Spinal cord (tissue), 9 donors: ENCODE measurements at regions not wholly inside any gene's neighbourhood (a gene's known extent, or its start where the extent isn't known, plus 50 kb on each side); places are given as distances from the start of the nearest gene placed in this dataset.
"Not testable (repeated sequence)": the region's sequence is repeated elsewhere in the genome, so short reads cannot be mapped to it uniquely, and the experiment has no call there.

Experiments used
- DNase-seq, 6 donors: peaks; one replicate each; pipeline versions ENCODE4 v3.0.0 to v3.0.0-alpha.2; 2013 to 2015; ENCODE audit warnings: low spot score in 6 of 6, low read depth in 4 of 6
- H3K27ac ChIP-seq: one replicate; pipeline ENCODE4 v1.5.1; 2013; ENCODE audit warnings: low read depth, low read length, control low read depth
- H3K27me3 ChIP-seq: one replicate; pipeline ENCODE4 v1.6.1; 2013; ENCODE audit warnings: low read length; ENCODE audit not compliant: control insufficient read depth, insufficient read depth
- H3K36me3 ChIP-seq: one replicate; pipeline ENCODE4 v1.6.1; 2013; ENCODE audit warnings: low read length; ENCODE audit not compliant: control insufficient read depth, insufficient read depth
- H3K4me1 ChIP-seq: one replicate; pipeline ENCODE4 v1.6.1; 2013; ENCODE audit warnings: low read length; ENCODE audit not compliant: control insufficient read depth, insufficient read depth
- H3K4me3 ChIP-seq: one replicate; pipeline ENCODE4 v1.5.1; 2013; ENCODE audit warnings: low read depth, low read length, control low read depth
- H3K9me3 ChIP-seq: one replicate; pipeline ENCODE4 v1.6.1; 2013; ENCODE audit warnings: low read length; ENCODE audit not compliant: control insufficient read depth, insufficient read depth
- WGBS: methylation state at CpG from one replicate; pipeline ENCODE4 v1.1.5; 2013; ENCODE audit warnings: missing lambda C conversion rate; ENCODE audit not compliant: insufficient coverage; 5-methylcytosine and 5-hydroxymethylcytosine counted together
- donor health status: healthy.

DNA sequence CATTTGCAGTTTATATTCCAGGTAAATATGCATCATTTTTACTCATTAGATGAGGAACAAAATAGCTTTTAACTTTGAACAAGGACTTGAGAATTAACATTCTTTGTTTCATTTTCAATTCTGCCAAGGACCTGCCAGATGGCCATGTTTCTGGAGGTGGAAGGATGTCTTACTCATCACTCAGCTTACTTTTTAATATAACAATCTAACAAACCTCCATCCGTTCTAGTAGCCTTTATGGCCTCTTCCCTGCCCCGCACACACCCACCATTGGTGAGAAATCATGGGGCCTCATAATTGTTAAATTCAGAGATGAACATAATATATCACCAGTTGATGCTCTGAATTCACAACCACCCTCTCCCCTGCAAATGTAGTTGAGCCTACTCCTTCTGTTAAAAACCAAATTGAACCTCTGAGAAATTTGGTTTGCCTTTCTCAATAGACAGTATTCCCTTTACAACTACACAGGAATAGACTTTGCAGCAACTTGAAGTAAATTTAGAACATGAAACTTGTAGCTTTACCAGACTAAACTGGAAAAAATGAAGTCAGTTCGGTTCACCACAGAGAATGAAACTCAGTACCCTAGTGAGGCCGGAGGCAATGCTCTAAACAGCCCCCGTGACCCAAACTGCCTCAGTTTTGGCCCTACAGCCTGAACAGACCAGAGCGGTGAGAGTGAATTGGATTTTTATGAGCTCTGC is 50.1 kb upstream of the ACSL4 start:
- no peaks in the 10 kb centered on the region for H3K4me1 ChIP-seq
- H3K27me3 ChIP-seq = peaks cover 10% of the 10 kb centered on the region
- DNase-seq = no peak
- H3K4me3 ChIP-seq = no peak overlapping the region
- H3K36me3 ChIP-seq = no peaks in the 10 kb centered on the region
- H3K9me3 ChIP-seq = no peaks in the 10 kb centered on the region
- H3K27ac ChIP-seq = no peak overlapping the region
- WGBS = 79% methylated on average over 3 of the region's 6 CpGs

DNA sequence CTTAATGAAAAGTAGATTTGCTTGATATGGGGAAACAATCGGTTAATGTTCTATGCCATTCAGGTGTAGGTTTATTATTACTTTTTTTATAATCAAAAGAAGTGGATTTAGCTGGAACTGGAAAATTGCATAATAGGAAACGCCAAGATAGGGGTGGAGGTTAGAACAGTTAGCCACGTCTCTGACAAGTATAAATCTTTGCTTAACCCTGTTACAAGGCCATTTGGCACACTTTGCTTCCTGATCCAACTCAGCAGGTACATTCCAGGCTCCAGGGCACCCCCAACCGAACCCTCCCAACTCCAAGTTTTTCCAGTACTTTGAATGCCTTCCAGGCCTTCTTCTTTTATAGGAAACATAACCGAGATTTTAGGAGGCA is 50.6 kb upstream of the ACSL4 start:
- DNase-seq = no peak
- Histone ChIP-seq H3K27me3 (peaks cover 10% of the 10 kb centered on the region), H3K4me3 (no peak overlapping the region), H3K9me3 (no peaks in the 10 kb centered on the region), H3K36me3 (no peaks in the 10 kb centered on the region), H3K27ac (no peak overlapping the region), H3K4me1 (no peaks in the 10 kb centered on the region)
- WGBS = 60% methylated on average over 1 of the region's 5 CpGs

DNA sequence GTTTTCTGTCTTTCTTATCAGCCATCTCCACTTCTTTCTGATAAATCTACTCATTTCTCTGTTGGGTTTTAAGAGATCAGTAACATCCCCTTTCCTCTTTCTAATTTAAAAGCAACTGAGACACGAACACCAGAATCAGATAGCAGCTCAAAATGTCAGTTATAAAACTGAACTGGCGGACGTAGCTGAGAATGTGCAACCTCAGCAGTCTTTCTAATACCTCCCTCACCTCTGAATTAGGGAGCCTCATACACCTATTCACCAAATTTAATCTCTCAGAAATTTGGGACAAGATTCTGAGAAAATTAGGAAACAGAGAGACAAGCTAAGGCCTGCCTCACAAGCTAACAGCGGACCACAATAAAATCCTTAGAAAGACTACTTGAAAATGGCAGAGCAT is 52.0 kb upstream of the ACSL4 start:
- peaks cover 13% of the 10 kb centered on the region for H3K27me3 ChIP-seq
- H3K4me1 ChIP-seq = no peaks in the 10 kb centered on the region
- no peaks in the 10 kb centered on the region for H3K9me3 ChIP-seq
- DNase-seq = no peak
- no peaks in the 10 kb centered on the region for H3K36me3 ChIP-seq
- H3K27ac ChIP-seq = no peak overlapping the region
- no peak overlapping the region for H3K4me3 ChIP-seq
- 89% methylated on average over 2 of the region's 4 CpGs for WGBS

DNA sequence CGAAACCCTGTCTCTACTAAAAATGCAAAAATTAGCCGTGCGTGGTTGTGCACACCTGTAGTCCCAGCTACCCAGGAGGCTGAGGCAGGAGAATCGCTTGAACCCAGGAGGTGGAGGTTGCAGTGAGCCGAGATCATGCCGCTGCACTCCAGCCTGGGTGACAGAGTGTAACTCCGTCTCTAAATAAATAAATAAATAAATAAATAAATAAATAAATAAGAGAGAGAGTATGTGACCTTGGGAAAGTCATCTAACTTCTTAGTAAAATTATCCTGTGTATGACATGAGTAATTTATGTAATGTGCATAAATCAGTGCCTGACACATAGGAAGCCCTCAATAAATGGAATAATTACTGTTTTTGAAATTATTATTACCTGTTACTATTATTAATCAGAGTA is 57.5 kb upstream of the ACSL4 start:
- H3K27me3 ChIP-seq, H3K4me3 ChIP-seq, H3K36me3 ChIP-seq, H3K9me3 ChIP-seq, H3K4me1 ChIP-seq, DNase-seq, H3K27ac ChIP-seq: not testable (repeated sequence)
- 100% methylated on average over 3 of the region's 7 CpGs for WGBS

DNA sequence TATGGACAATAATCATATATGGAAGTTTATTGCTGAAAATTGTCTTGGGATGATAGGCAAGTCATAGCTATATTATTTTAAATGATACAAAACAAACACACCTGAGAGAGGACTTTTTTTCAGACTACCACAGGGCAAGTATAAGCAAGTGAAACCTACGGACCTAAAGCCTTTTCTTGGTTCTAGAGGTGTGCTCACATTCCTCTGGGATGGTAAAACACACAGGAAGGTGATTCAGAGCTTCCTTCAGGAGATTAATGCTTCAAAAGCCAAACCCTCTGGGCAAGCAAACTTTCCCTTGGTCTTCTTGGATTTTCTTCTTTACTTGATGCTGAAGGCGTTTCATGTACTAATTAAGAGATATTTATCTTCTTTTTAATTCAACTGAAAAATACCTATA is 60.1 kb upstream of the ACSL4 start:
- WGBS = no CpG with 5 or more reads among the region's 2 CpGs
- no peak overlapping the region for H3K4me3 ChIP-seq
- H3K27me3 ChIP-seq = peaks cover 6% of the 10 kb centered on the region

DNA sequence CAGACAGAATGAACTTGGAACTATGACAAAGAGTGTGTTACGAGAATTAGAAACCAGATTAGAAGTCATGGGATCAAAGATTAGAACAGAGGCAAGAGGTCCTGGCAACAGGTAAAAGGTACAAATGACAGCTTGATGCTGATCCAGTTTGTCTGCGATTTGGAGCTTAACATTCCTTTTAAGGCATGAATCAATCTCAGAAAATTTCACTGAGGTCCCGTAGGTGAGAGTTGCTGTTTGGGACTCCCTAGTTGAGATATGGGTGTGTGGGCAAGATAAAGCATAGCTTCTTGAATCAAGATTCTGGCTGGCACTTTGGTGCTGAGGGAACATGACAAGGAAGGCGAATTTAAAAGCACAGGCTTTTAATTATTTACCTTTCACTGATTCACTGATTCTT is 62.6 kb upstream of the ACSL4 start:
- H3K27ac ChIP-seq = no peak overlapping the region
- H3K36me3 ChIP-seq = no peaks in the 10 kb centered on the region
- H3K4me3 ChIP-seq = no peak overlapping the region
- WGBS = 95% methylated on average over 3 of the region's 4 CpGs
- H3K9me3 ChIP-seq = no peaks in the 10 kb centered on the region
- no peaks in the 10 kb centered on the region for H3K4me1 ChIP-seq
- no peak for DNase-seq
- H3K27me3 ChIP-seq = peaks cover 3% of the 10 kb centered on the region

More for the DNA sequence above, 60.1 kb upstream of the ACSL4 start:
- H3K9me3 ChIP-seq = no peaks in the 10 kb centered on the region
- no peaks in the 10 kb centered on the region for H3K4me1 ChIP-seq
- DNase-seq = no peak
- no peaks in the 10 kb centered on the region for H3K36me3 ChIP-seq
- no peak overlapping the region for H3K27ac ChIP-seq

DNA sequence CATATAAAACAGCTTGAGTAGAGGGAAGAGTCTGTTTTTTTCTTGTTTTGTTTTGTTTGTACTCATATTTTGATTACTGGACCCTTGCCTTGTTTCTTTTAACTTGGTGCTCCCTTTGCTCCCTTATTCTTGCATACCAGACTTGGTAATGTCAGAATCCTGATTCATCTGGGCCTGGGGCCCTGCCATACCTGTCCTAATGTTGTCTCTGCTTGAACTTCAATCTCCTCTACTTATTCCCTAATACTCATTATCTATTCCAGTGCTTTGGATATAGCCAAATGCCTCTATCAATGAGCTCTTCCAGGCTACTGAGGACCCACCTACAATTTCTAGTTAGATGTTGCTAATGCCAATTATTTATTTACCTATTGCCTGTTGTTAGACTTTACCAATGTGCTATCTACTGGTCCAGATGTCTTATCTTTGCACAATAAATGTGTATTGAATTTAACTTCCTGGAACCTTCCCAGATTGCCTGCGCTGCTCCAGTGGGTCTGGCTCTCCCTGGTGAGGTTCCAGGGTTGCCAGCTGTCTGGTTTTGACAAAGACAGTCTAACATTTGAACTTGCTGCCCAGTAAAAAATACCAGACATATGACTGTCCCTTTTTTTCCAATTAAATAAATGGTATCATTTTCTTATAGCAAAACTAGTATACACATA is 64.4 kb upstream of the ACSL4 start:
- Histone ChIP-seq H3K36me3 (no peaks in the 10 kb centered on the region), H3K4me1 (no peaks in the 10 kb centered on the region), H3K27me3 (peaks cover 3% of the 10 kb centered on the region), H3K27ac (no peak overlapping the region), H3K4me3 (no peak overlapping the region), H3K9me3 (no peaks in the 10 kb centered on the region)
- WGBS = 20% methylated on average over 1 of the region's 1 CpG
- DNase-seq = no peak

DNA sequence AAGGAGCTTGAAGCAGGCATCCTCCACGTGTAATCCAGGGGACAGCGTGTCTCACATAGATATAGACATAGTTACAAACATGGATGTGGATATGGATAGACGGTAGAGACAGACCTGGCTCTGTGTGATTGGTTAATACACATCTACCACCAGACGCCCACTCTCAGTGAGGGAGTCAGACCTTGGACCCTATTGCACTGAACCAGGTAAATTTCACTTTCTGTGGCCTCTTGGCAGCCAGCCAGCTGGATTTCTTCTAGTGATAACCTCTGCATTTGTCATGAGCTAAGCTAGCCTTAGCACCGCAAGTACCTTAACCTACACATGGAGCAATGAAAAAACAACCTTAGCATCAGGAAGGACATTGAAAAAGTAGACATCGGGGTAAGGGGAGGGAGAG is 79.2 kb upstream of the ACSL4 start:
- Histone ChIP-seq H3K27ac (no peak overlapping the region), H3K36me3 (no peaks in the 10 kb centered on the region), H3K9me3 (no peaks in the 10 kb centered on the region), H3K4me3 (no peak overlapping the region), H3K4me1 (no peaks in the 10 kb centered on the region), H3K27me3 (peaks cover 12% of the 10 kb centered on the region)
- WGBS = 43% methylated on average over 1 of the region's 6 CpGs
- DNase-seq = no peak

DNA sequence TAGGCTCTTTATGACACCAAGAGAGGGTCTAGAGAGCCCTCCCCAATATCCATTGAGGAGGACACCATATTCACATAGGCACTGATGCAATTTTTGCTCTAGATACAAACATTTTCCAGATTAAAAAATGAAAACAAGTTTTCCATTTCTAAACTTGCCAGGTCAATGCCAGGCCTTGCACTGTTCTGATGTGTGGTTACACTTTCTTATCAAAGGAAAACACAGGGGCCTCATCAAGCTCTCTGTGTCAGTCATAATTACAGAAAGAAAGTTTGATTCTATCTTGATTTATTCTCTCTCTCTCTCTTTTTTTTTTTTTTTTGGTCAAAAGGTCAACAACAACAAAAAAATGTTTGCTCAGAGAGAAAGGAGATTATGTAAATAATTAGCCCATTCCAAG is 80.2 kb upstream of the ACSL4 start:
- no peaks in the 10 kb centered on the region for H3K4me1 ChIP-seq
- H3K4me3 ChIP-seq = no peak overlapping the region
- H3K9me3 ChIP-seq = no peaks in the 10 kb centered on the region
- H3K27ac ChIP-seq = no peak overlapping the region
- no peak for DNase-seq
- no peaks in the 10 kb centered on the region for H3K36me3 ChIP-seq
- peaks cover 17% of the 10 kb centered on the region for H3K27me3 ChIP-seq

DNA sequence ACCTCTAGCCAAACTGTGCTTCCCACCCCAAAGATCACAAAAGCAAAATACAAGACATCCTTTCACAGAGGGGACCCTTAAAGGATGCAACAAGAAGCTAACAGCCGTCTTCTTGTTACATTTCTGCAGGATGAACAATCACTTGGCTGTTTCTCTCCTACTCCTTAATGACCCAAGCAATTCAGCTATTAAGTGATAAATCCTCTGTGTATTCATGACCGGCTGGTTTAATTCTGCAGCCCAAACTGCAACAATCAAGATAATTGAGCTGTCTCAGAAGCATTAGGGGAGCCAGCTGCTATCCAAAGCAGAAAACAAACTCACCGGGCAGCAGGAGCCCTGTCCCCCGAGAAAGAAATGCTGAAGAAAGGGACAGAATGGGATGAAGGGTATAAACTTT is 85.9 kb upstream of the ACSL4 start:
- 27% methylated on average over 3 of the region's 4 CpGs for WGBS

More for the DNA sequence above, 85.9 kb upstream of the ACSL4 start:
- H3K4me1 ChIP-seq = peaks cover 4% of the 10 kb centered on the region
- no peak overlapping the region for H3K27ac ChIP-seq
- H3K4me3 ChIP-seq = no peak overlapping the region
- no peaks in the 10 kb centered on the region for H3K9me3 ChIP-seq
- peaks cover 15% of the 10 kb centered on the region for H3K27me3 ChIP-seq
- peak in 5 of 6 donors; percentile 2 to 81 (median 28) for DNase-seq
- no peaks in the 10 kb centered on the region for H3K36me3 ChIP-seq
